ENCODE measurements at regions not wholly inside any gene's neighbourhood (a gene's known extent, or its start where the extent isn't known, plus 50 kb on each side); places are given as distances from the start of the nearest gene placed in this dataset.
"Not testable (repeated sequence)": the region's sequence is repeated elsewhere in the genome, so short reads cannot be mapped to it uniquely, and the experiment has no call there.

DNA sequence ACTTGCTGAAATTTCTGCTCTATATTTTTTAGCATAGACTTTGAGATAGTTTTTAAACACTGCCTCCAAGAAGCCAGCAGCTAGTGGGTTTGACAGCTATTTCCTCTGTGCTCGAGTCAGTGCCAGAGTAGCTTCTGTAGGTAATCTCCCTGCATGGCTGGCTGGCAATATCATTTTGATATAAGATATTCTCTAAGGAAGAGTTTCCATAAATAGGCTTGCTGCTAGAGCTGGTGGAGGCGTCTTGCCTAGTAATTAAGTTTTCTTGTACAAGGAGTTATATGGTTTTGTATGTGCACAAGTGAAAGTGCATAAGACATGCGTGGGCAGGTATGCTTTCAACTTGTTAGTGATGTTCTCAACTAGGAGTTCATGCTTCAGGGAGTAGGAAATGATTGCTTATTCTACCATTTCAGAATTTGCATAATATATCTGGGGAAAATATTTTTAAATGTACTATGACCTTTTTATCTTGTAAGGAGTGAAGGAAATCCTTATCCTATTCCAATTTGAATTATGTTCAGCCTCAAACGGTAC lies 74.1 kb upstream of the CCL21 start:
- no peak for DNase-seq

- no peak for DNase-seq
Measured at GRCh38 chr9:34782372-34782771, 72.4 kb upstream of the CCL21 start.

- DNase-seq, result no peak
Measured at GRCh38 chr9:34777666-34778065, 67.7 kb upstream of the CCL21 start.

DNA sequence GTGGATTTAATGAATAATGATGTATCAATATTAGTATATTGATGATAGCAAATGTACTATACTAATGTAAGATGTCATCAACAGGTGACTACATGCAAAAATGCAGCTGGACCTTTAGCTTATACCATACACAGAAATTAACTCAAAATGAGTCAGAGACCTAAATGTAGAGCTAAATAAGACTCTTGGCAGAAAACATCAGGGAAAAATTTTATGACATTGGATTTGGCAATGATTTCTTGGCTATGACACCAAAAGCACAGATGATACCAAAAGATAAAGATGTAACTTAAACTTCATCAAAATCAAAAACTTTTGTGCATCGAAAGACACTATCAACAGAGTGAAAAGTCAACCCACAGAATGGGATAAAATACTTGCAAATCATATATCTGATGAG lies 64.0 kb upstream of the CCL21 start:
- no peak for DNase-seq

DNA sequence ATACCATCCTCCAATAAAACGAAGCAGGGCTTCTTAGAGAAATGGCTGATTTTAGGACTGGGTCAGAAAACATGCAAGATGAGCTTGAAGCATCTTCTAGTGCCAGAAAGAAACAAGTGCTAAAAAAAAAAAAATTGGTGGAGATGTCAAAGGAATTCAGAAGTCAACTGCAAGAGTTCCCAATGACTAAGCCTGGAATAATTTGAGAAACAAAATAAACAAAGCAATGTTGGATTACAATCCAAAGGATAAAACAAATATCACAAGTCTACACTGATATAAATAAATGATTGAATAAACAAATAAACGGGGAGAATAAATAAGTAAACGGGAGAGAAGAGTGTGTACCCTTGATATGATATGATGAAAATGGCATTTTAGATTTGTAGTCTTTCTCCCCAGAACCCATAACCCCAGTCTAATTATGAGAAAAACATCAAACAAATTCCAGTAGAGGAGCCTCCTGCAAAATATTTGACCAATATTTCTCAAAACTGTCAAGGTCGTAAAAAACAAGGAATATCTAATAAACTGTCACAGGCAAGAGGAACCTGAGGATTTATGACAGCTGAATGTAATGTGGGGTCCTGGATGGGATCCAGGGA lies 63.5 kb upstream of the CCL21 start:
- no peak for DNase-seq

- no peak for DNase-seq
Measured at GRCh38 chr9:34771007-34771406, 61.1 kb upstream of the CCL21 start.

DNA sequence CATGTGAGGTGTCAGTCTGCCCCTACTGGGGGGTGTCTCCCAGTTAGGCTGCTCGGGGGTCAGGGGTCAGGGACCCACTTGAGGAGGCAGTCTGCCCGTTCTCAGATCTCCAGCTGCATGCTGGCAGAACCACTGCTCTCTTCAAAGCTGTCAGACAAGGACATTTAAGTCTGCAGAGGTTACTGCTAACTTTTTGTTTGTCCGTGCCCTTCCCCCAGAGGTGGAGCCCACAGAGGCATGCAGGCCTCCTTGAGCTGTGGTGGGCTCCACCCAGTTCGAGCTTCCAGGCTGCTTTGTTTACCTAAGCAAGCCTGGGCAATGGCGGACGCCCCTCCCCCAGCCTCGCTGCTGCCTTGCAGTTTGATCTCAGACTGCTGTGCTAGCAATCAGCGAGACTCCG lies 57.2 kb upstream of the CCL21 start:
- DNase-seq, result not testable (repeated sequence)

GRCh38 chr9:34760196-34761040 lies 50.5 kb upstream of the CCL21 start:
- peak; percentile 23 for DNase-seq
